Common myeloid progenitor, CD34-positive (primary cell): ENCODE measurements at regions not wholly inside any gene's neighbourhood (a gene's known extent, or its start where the extent isn't known, plus 50 kb on each side); places are given as distances from the start of the nearest gene placed in this dataset.

Experiments
- CTCF ChIA-PET: fragments of 350-600 bp; sonication (Branson Sonifier 250); formaldehyde crosslinking; loops from one replicate; lab custom pipeline; 2021; ENCODE audit warnings: antibody characterized with exemption; lab: Charles Lee
- POLR2A ChIA-PET: fragments of 350-600 bp; sonication (Branson Sonifier 250); formaldehyde crosslinking; loops from one replicate; lab custom pipeline; 2021; ENCODE audit warnings: antibody characterized with exemption; lab: Charles Lee
- DNase-seq, 3 donors: peaks; one replicate each; pipeline versions ENCODE4 v3.0.0 to v3.0.0-alpha.2; 2013
- H3K27ac ChIP-seq, 2 experiments: 1 replicate in 1 of 2; 2 replicates in 1 of 2; pipeline ENCODE4 v1.7.0; 2013; ENCODE audit warnings: inconsistent platforms in 2 of 2, low read length in 2 of 2, mild to moderate bottlenecking in 2 of 2, low read depth in 1 of 2, moderate library complexity in 1 of 2; ENCODE audit not compliant: severe bottlenecking in 2 of 2, insufficient read depth in 1 of 2, poor library complexity in 1 of 2
- H3K27me3 ChIP-seq, 5 experiments: replicated peaks in 2 of 5; 1 replicate in 3 of 5; 2 replicates in 2 of 5; pipeline versions ENCODE4 v1.6.1 to v1.7.0; 2013; ENCODE audit warnings: low read length in 4 of 5, mild to moderate bottlenecking in 2 of 5, moderate library complexity in 2 of 5, inconsistent platforms in 1 of 5; ENCODE audit not compliant: insufficient read depth in 5 of 5, control insufficient read depth in 4 of 5
- H3K36me3 ChIP-seq, 4 experiments: 1 replicate in 2 of 4; 2 replicates in 2 of 4; pipeline versions ENCODE4 v1.6.1 to v1.7.0; 2013; ENCODE audit warnings: low read length in 3 of 4, control low read depth in 1 of 4, mild to moderate bottlenecking in 1 of 4; ENCODE audit not compliant: control insufficient read depth in 4 of 4, insufficient read depth in 4 of 4
- H3K4me1 ChIP-seq, 4 experiments: 1 replicate in 3 of 4; 2 replicates in 1 of 4; pipeline versions ENCODE4 v1.6.1 to v1.7.1; 2013; ENCODE audit warnings: low read length in 3 of 4, mild to moderate bottlenecking in 3 of 4, control low read depth in 1 of 4, inconsistent platforms in 1 of 4, moderate library complexity in 1 of 4; ENCODE audit not compliant: control insufficient read depth in 4 of 4, insufficient read depth in 4 of 4; ENCODE audit errors: control extremely low read depth in 1 of 4
- H3K4me3 ChIP-seq, 7 experiments: 1 replicate in 4 of 7; 2 replicates in 3 of 7; pipeline versions ENCODE4 v1.5.1 to v1.7.0; 2013; ENCODE audit warnings: mild to moderate bottlenecking in 7 of 7, low read length in 6 of 7, moderate library complexity in 6 of 7, inconsistent platforms in 2 of 7, low read depth in 2 of 7, control low read depth in 1 of 7; ENCODE audit not compliant: insufficient read depth in 4 of 7, control insufficient read depth in 1 of 7; ENCODE audit errors: extremely low read depth in 1 of 7
- H3K9me3 ChIP-seq, 5 experiments: 1 replicate in 4 of 5; 2 replicates in 1 of 5; pipeline versions ENCODE4 v1.6.1 to v1.7.1; 2013; ENCODE audit warnings: low read length in 4 of 5, mild to moderate bottlenecking in 2 of 5, inconsistent platforms in 1 of 5, low read depth in 1 of 5, moderate library complexity in 1 of 5; ENCODE audit not compliant: control insufficient read depth in 4 of 5, insufficient read depth in 2 of 5; ENCODE audit errors: control extremely low read depth in 1 of 5
- WGBS: methylation state at CpG from one replicate; pipeline ENCODE4 v1.1.5; 2013; ENCODE audit not compliant: insufficient coverage; 5-methylcytosine and 5-hydroxymethylcytosine counted together

- CTCF ChIA-PET: interaction anchor here (1.4 kb wide), 1 partner anchor 7 kb away, joined by 3 read pairs; no protein-coding TSS in a partner anchor
- H3K9me3 ChIP-seq: no peaks in the 10 kb centered on the region
- DNase-seq: no peak
- no peak overlapping the region for H3K4me3 ChIP-seq
- H3K36me3 ChIP-seq: no peaks in the 10 kb centered on the region
- WGBS: 96% methylated on average over 4 of the region's 5 CpGs
- no peaks in the 10 kb centered on the region for H3K27me3 ChIP-seq
- H3K4me1 ChIP-seq: no peaks in the 10 kb centered on the region
- POLR2A ChIA-PET: no interaction called here
- no peak overlapping the region for H3K27ac ChIP-seq
Observed at GRCh38 chr3:65107174-65107573, 419.4 kb upstream of the ADAMTS9 start.

DNA sequence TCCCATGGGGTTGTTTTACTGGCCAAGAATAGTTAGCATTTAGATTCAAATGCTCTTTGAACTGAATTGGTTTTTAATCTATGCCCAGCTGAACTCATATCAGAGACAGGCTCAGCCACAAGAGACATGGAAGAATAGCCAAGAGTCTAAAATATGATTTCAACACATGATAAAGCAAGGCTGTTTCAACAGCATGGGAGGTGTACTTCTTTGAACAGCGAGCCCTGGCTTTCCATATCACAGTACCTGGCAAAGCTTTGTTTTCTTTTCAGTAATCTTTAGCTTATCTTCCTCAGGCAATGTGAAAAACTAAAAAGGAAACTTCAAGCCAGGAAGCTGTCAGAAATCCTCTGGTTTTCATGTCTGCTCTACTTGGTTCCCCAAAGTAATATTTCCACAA is 413.6 kb upstream of the ADAMTS9 start:
- DNase-seq: no peak
- POLR2A ChIA-PET: no interaction called here
- H3K36me3 ChIP-seq: no peaks in the 10 kb centered on the region
- no peak overlapping the region for H3K27ac ChIP-seq
- no peak overlapping the region for H3K4me3 ChIP-seq
- H3K4me1 ChIP-seq: no peaks in the 10 kb centered on the region
- no peaks in the 10 kb centered on the region for H3K27me3 ChIP-seq
- CTCF ChIA-PET: no interaction called here
- H3K9me3 ChIP-seq: no peaks in the 10 kb centered on the region
- WGBS: 13% methylated on average over 1 of the region's 1 CpG

- no CpG with 5 or more reads among the region's 5 CpGs for WGBS
- Histone ChIP-seq H3K27me3 (no peaks in the 10 kb centered on the region), H3K4me1 (no peaks in the 10 kb centered on the region), H3K4me3 (no peak overlapping the region), H3K36me3 (no peaks in the 10 kb centered on the region), H3K27ac (no peak overlapping the region), H3K9me3 (no peaks in the 10 kb centered on the region)
- ChIA-PET CTCF (no interaction called here), POLR2A (no interaction called here)
- no peak for DNase-seq
Observed at GRCh38 chr3:65098400-65098799, 410.6 kb upstream of the ADAMTS9 start.

GRCh38 chr3:65096110-65096745 is 408.4 kb upstream of the ADAMTS9 start:
- Histone ChIP-seq H3K4me3 (no peak overlapping the region), H3K4me1 (no peaks in the 10 kb centered on the region), H3K9me3 (no peaks in the 10 kb centered on the region), H3K27ac (no peak overlapping the region), H3K27me3 (no peaks in the 10 kb centered on the region), H3K36me3 (no peaks in the 10 kb centered on the region)
- ChIA-PET POLR2A (interaction anchor here (0.7 kb wide), 1 partner anchor 721 kb away, joined by 3 read pairs; no protein-coding TSS in a partner anchor), CTCF (no interaction called here)
- 100% methylated on average over 3 of the region's 4 CpGs for WGBS
- no peak for DNase-seq

DNA sequence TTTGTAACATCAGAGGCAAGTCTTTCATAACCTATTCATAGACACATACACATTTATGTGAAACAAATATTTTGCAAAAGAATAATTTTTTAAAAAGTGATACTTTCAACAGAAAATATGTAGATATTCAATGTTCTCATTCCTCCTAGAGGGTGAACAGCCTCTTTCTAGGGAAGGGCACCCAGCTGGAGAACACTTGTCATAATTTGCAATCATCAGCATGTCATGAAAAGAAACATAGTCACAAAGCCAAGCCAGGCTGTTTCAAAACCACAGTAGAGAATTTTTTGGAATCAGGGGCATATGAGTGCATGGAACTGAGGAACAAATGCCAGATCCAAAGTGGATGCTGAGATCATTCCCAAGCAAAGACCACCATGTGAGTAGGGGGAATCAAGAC is 406.9 kb upstream of the ADAMTS9 start:
- no peak overlapping the region for H3K4me3 ChIP-seq
- H3K9me3 ChIP-seq: no peaks in the 10 kb centered on the region
- DNase-seq: no peak
- no peaks in the 10 kb centered on the region for H3K36me3 ChIP-seq
- no peaks in the 10 kb centered on the region for H3K4me1 ChIP-seq
- POLR2A ChIA-PET: no interaction called here
- no peak overlapping the region for H3K27ac ChIP-seq
- CTCF ChIA-PET: no interaction called here
- no peaks in the 10 kb centered on the region for H3K27me3 ChIP-seq

DNA sequence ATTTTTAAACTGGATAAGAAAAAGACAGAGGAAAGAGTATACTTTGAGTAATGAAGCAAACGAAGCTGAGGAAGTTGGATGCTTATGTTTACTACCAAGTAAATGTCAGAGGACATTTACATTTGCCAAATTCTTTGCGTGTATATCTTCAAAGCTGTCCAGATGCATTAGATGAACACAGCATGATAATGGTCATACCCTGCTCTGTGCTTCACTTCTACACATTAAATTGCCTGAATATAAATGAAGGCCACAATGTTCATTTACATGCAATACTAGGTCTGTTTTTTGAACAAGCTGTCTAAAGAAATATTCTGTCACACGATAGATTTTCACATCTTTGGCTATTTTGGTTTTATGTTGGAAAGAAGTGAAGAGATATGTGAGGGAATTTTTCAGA is 405.8 kb upstream of the ADAMTS9 start:
- H3K36me3 ChIP-seq: no peaks in the 10 kb centered on the region
- WGBS: 87% methylated on average over 3 of the region's 3 CpGs
- no peak for DNase-seq
- H3K4me1 ChIP-seq: no peaks in the 10 kb centered on the region
- POLR2A ChIA-PET: no interaction called here
- CTCF ChIA-PET: no interaction called here
- no peak overlapping the region for H3K27ac ChIP-seq
- H3K27me3 ChIP-seq: peaks cover 0 to 2% (median 0%) of the 10 kb centered on the region in 5 experiments
- H3K4me3 ChIP-seq: no peak overlapping the region
- H3K9me3 ChIP-seq: no peaks in the 10 kb centered on the region

DNA sequence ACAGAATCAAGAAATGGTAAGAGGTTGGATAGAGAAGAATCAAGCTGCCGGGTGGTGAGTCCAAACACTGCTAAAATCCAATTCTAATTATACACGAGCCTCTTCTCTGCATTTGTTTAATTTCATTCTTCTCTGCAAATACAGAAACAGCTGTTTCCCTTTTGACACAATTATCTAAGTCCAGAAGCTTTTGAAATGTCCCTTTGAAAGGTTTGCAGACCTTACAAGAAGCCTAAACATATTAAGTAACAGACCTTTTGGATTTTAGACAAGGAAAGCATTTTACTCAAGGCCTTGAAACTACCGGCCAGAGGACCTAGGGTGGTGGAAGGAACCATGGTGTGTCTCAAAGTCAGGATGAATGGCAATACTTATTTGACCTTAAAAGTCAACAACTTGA is 403.8 kb upstream of the ADAMTS9 start:
- DNase-seq: no peak
- H3K27me3 ChIP-seq: peaks cover 0 to 2% (median 0%) of the 10 kb centered on the region in 5 experiments
- no peaks in the 10 kb centered on the region for H3K4me1 ChIP-seq
- H3K9me3 ChIP-seq: no peaks in the 10 kb centered on the region
- H3K27ac ChIP-seq: no peak overlapping the region
- ChIA-PET POLR2A (no interaction called here), CTCF (no interaction called here)
- WGBS: 70% methylated on average over 2 of the region's 3 CpGs
- H3K4me3 ChIP-seq: no peak overlapping the region
- no peaks in the 10 kb centered on the region for H3K36me3 ChIP-seq
